ENCODE measurements at regions not wholly inside any gene's neighbourhood (a gene's known extent, or its start where the extent isn't known, plus 50 kb on each side); places are given as distances from the start of the nearest gene placed in this dataset.
"Not testable (repeated sequence)": the region's sequence is repeated elsewhere in the genome, so short reads cannot be mapped to it uniquely, and the experiment has no call there.

- Mint-ChIP-seq H3K4me1 (no peaks in the 10 kb centered on the region), H3K27me3 (peaks cover under 1% of the 10 kb centered on the region), H3K36me3 (no peaks in the 10 kb centered on the region), H3K4me3 (no peak overlapping the region), H3K9me3 (no peaks in the 10 kb centered on the region), H3K27ac (no peak overlapping the region)
Observed at GRCh38 chr20:19875376-19876221, 117.5 kb downstream of the RIN2 start.

GRCh38 chr20:19876828-19877460 is 118.9 kb downstream of the RIN2 start:
- H3K4me1 Mint-ChIP-seq, result no peaks in the 10 kb centered on the region
- H3K27me3 Mint-ChIP-seq, result peaks cover 1% of the 10 kb centered on the region
- H3K4me3 Mint-ChIP-seq, result no peak overlapping the region
- H3K9me3 Mint-ChIP-seq, result no peaks in the 10 kb centered on the region
- H3K36me3 Mint-ChIP-seq, result no peaks in the 10 kb centered on the region
- H3K27ac Mint-ChIP-seq, result no peak overlapping the region

GRCh38 chr20:19879874-19880255 is 121.8 kb downstream of the RIN2 start:
- H3K4me3 Mint-ChIP-seq, H3K27ac Mint-ChIP-seq, H3K27me3 Mint-ChIP-seq, H3K36me3 Mint-ChIP-seq, H3K9me3 Mint-ChIP-seq, H3K4me1 Mint-ChIP-seq: not testable (repeated sequence)

- Mint-ChIP-seq H3K27ac (no peak overlapping the region), H3K36me3 (no peaks in the 10 kb centered on the region), H3K4me3 (no peak overlapping the region), H3K9me3 (no peaks in the 10 kb centered on the region), H3K4me1 (no peaks in the 10 kb centered on the region), H3K27me3 (peaks cover 3% of the 10 kb centered on the region)
Observed at GRCh38 chr20:19880256-19881079, 122.4 kb downstream of the RIN2 start.

- Mint-ChIP-seq H3K4me3 (no peak overlapping the region), H3K4me1 (no peaks in the 10 kb centered on the region), H3K9me3 (no peaks in the 10 kb centered on the region), H3K27ac (no peak overlapping the region), H3K36me3 (no peaks in the 10 kb centered on the region), H3K27me3 (peaks cover 3% of the 10 kb centered on the region)
Observed at GRCh38 chr20:19881080-19881840, 123.2 kb downstream of the RIN2 start.

- Mint-ChIP-seq H3K4me3 (no peak overlapping the region), H3K4me1 (no peaks in the 10 kb centered on the region), H3K27ac (no peak overlapping the region), H3K9me3 (no peaks in the 10 kb centered on the region), H3K36me3 (no peaks in the 10 kb centered on the region), H3K27me3 (peaks cover 3% of the 10 kb centered on the region)
Observed at GRCh38 chr20:19881990-19882389, 123.9 kb downstream of the RIN2 start.

- Mint-ChIP-seq H3K27me3 (peaks cover 3% of the 10 kb centered on the region), H3K36me3 (no peaks in the 10 kb centered on the region), H3K27ac (no peak overlapping the region), H3K4me1 (no peaks in the 10 kb centered on the region), H3K9me3 (no peaks in the 10 kb centered on the region), H3K4me3 (no peak overlapping the region)
Observed at GRCh38 chr20:19882446-19882845, 124.4 kb downstream of the RIN2 start.

GRCh38 chr20:19883501-19883900 is 125.4 kb downstream of the RIN2 start:
- Mint-ChIP-seq H3K36me3 (no peaks in the 10 kb centered on the region), H3K4me3 (no peak overlapping the region), H3K27me3 (peaks cover 8% of the 10 kb centered on the region), H3K4me1 (no peaks in the 10 kb centered on the region), H3K9me3 (no peaks in the 10 kb centered on the region), H3K27ac (no peak overlapping the region)

- Mint-ChIP-seq H3K27me3 (peaks cover 16% of the 10 kb centered on the region), H3K27ac (no peak overlapping the region), H3K9me3 (no peaks in the 10 kb centered on the region), H3K36me3 (no peaks in the 10 kb centered on the region), H3K4me3 (no peak overlapping the region), H3K4me1 (no peaks in the 10 kb centered on the region)
Observed at GRCh38 chr20:19885594-19885938, 127.5 kb downstream of the RIN2 start.

- H3K4me1 Mint-ChIP-seq, result no peaks in the 10 kb centered on the region
Observed at GRCh38 chr20:19885939-19886660, 128.0 kb downstream of the RIN2 start.

GRCh38 chr20:19886661-19887288 is 128.7 kb downstream of the RIN2 start:
- H3K27me3 Mint-ChIP-seq, result peaks cover 15% of the 10 kb centered on the region
- no peaks in the 10 kb centered on the region for H3K9me3 Mint-ChIP-seq
- H3K4me1 Mint-ChIP-seq, result no peaks in the 10 kb centered on the region
- no peaks in the 10 kb centered on the region for H3K36me3 Mint-ChIP-seq
- H3K27ac Mint-ChIP-seq, result no peak overlapping the region
- H3K4me3 Mint-ChIP-seq, result no peak overlapping the region

More at GRCh38 chr20:19885939-19886660, 128.0 kb downstream of the RIN2 start:
- no peak overlapping the region for H3K27ac Mint-ChIP-seq
- no peaks in the 10 kb centered on the region for H3K9me3 Mint-ChIP-seq
- no peak overlapping the region for H3K4me3 Mint-ChIP-seq
- no peaks in the 10 kb centered on the region for H3K36me3 Mint-ChIP-seq
- H3K27me3 Mint-ChIP-seq, result peaks cover 15% of the 10 kb centered on the region

- peaks cover 15% of the 10 kb centered on the region for H3K27me3 Mint-ChIP-seq
- H3K4me1 Mint-ChIP-seq, result no peaks in the 10 kb centered on the region
- H3K27ac Mint-ChIP-seq, result no peak overlapping the region
- H3K4me3 Mint-ChIP-seq, result no peak overlapping the region
- H3K36me3 Mint-ChIP-seq, result no peaks in the 10 kb centered on the region
- no peaks in the 10 kb centered on the region for H3K9me3 Mint-ChIP-seq
Observed at GRCh38 chr20:19887556-19888268, 129.4 kb upstream of the NAA20 start.

GRCh38 chr20:19888269-19888671 is 128.9 kb upstream of the NAA20 start:
- Mint-ChIP-seq H3K4me3 (no peak overlapping the region), H3K36me3 (no peaks in the 10 kb centered on the region), H3K27me3 (peaks cover 17% of the 10 kb centered on the region), H3K4me1 (no peaks in the 10 kb centered on the region), H3K9me3 (no peaks in the 10 kb centered on the region), H3K27ac (no peak overlapping the region)

Data from activated naive CD4-positive, alpha-beta T cell treated with anti-CD3 and anti-CD28 coated beads, Interleukin-2, amount 50 U/mL, for 24 hours (primary cell).